MM.1S (cell line): ENCODE measurements at regions not wholly inside any gene's neighbourhood (a gene's known extent, or its start where the extent isn't known, plus 50 kb on each side); places are given as distances from the start of the nearest gene placed in this dataset.

Experiments
- CTCF ChIP-seq: fragments of 300-600 bp; sonication (generic); IDR thresholded peaks from 2 replicates; pipeline ENCODE4 v1.5.1; 2016; ENCODE audit warnings: antibody characterized with exemption, low read length, mixed read lengths
- EZH2 ChIP-seq: fragments of 300-600 bp; sonication (generic); optimal IDR thresholded peaks from 2 replicates; pipeline ENCODE3; 2017; ENCODE audit warnings: low read depth, mild to moderate bottlenecking, antibody characterized with exemption, low read length, mixed read lengths
- EZH2phosphoT487 ChIP-seq: fragments of 300-600 bp; sonication (generic); IDR thresholded peaks from 2 replicates; pipeline ENCODE4 v1.6.1; 2018; ENCODE audit warnings: antibody characterized with exemption, low read length

GRCh38 chr3:182385356-182385755 lies 407.9 kb upstream of the ATP11B start:
- TF ChIP-seq EZH2 (no peak), EZH2phosphoT487 (no peak), CTCF (no peak)
